Activated CD4-positive, alpha-beta T cell treated with anti-CD3 and anti-CD28 coated beads, Interleukin-2, amount 50 U/mL, for 16 hours (primary cell): ENCODE measurements at regions not wholly inside any gene's neighbourhood (a gene's known extent, or its start where the extent isn't known, plus 50 kb on each side); places are given as distances from the start of the nearest gene placed in this dataset.
A peak's percentile ranks its signal among the peaks of the same experiment; 100 is the strongest.

ENCODE experiments used
- DNase-seq: peaks from one replicate; pipeline ENCODE4 v3.0.0-alpha.2; 2020

GRCh38 chr17:21517538-21518293, 141.6 kb downstream of the KCNJ12 start:
- no peak for DNase-seq

- no peak for DNase-seq
Measured at GRCh38 chr17:21522755-21523336, 146.7 kb downstream of the KCNJ12 start.

GRCh38 chr17:21523497-21524210, 147.5 kb downstream of the KCNJ12 start:
- DNase-seq: no peak

- DNase-seq: no peak
Measured at GRCh38 chr17:21524211-21524591, 148.0 kb downstream of the KCNJ12 start.

GRCh38 chr17:21525464-21526130, 149.4 kb downstream of the KCNJ12 start:
- no peak for DNase-seq

GRCh38 chr17:21528031-21528695, 152.0 kb downstream of the KCNJ12 start:
- no peak for DNase-seq

- DNase-seq: no peak
Measured at GRCh38 chr17:21530311-21530710, 154.2 kb downstream of the KCNJ12 start.

- no peak for DNase-seq
Measured at GRCh38 chr17:21530841-21531240, 154.7 kb downstream of the KCNJ12 start.

- DNase-seq: peak; percentile 69
Measured at GRCh38 chr17:21532763-21533385, 156.7 kb downstream of the KCNJ12 start.

GRCh38 chr17:21535686-21536375, 156.5 kb upstream of the KCNJ18 start:
- DNase-seq: no peak

- DNase-seq: no peak
Measured at GRCh38 chr17:21537302-21537701, 155.0 kb upstream of the KCNJ18 start.

GRCh38 chr17:21538615-21539014, 153.7 kb upstream of the KCNJ18 start:
- peak; percentile 32 for DNase-seq

- DNase-seq: no peak
Measured at GRCh38 chr17:21539146-21539545, 153.2 kb upstream of the KCNJ18 start.

GRCh38 chr17:21540502-21540901, 151.8 kb upstream of the KCNJ18 start:
- DNase-seq: no peak

GRCh38 chr17:21542070-21542469, 150.3 kb upstream of the KCNJ18 start:
- no peak for DNase-seq

- no peak for DNase-seq
Measured at GRCh38 chr17:21542991-21543390, 149.3 kb upstream of the KCNJ18 start.

- DNase-seq: no peak
Measured at GRCh38 chr17:21545064-21545463, 147.3 kb upstream of the KCNJ18 start.

- no peak for DNase-seq
Measured at GRCh38 chr17:21548236-21548635, 144.1 kb upstream of the KCNJ18 start.

GRCh38 chr17:21549107-21549687, 143.1 kb upstream of the KCNJ18 start:
- DNase-seq: peak; percentile 60

GRCh38 chr17:21550031-21550430, 142.3 kb upstream of the KCNJ18 start:
- DNase-seq: peak; percentile 62
